Mucosa of stomach (tissue), 1 donor: ENCODE measurements at regions not wholly inside any gene's neighbourhood (a gene's known extent, or its start where the extent isn't known, plus 50 kb on each side); places are given as distances from the start of the nearest gene placed in this dataset.

Source experiments
- H3K27me3 ChIP-seq: one replicate; pipeline ENCODE4 v1.7.0; 2013; ENCODE audit warnings: mild to moderate bottlenecking, low read length; ENCODE audit not compliant: control insufficient read depth, insufficient read depth
- H3K36me3 ChIP-seq: one replicate; pipeline ENCODE4 v1.7.0; 2013; ENCODE audit warnings: low read length; ENCODE audit not compliant: control insufficient read depth, insufficient read depth
- H3K4me1 ChIP-seq: one replicate; pipeline ENCODE4 v1.7.0; 2013; ENCODE audit warnings: mild to moderate bottlenecking, low read length; ENCODE audit not compliant: control insufficient read depth, insufficient read depth
- H3K4me3 ChIP-seq: one replicate; pipeline ENCODE4 v1.7.0; 2013; ENCODE audit warnings: low read length
- H3K9ac ChIP-seq: one replicate; pipeline ENCODE4 v1.7.0; 2013; ENCODE audit warnings: mild to moderate bottlenecking, low read length, moderate library complexity
- H3K9me3 ChIP-seq: one replicate; pipeline ENCODE4 v1.7.0; 2013; ENCODE audit warnings: mild to moderate bottlenecking, low read length, moderate library complexity; ENCODE audit not compliant: control insufficient read depth
- donor health status: Pancreatic carcinoma.

GRCh38 chr18:10332452-10332851, 122.0 kb upstream of the APCDD1 start:
- Histone ChIP-seq H3K27me3 (no peaks in the 10 kb centered on the region), H3K36me3 (no peaks in the 10 kb centered on the region), H3K9ac (no peak overlapping the region), H3K4me3 (no peak overlapping the region), H3K9me3 (no peaks in the 10 kb centered on the region), H3K4me1 (no peaks in the 10 kb centered on the region)

GRCh38 chr18:10336749-10337350, 117.6 kb upstream of the APCDD1 start:
- Histone ChIP-seq H3K36me3 (no peaks in the 10 kb centered on the region), H3K4me3 (no peak overlapping the region), H3K27me3 (no peaks in the 10 kb centered on the region), H3K4me1 (no peaks in the 10 kb centered on the region), H3K9me3 (no peaks in the 10 kb centered on the region), H3K9ac (no peak overlapping the region)

GRCh38 chr18:10340821-10341220, 113.6 kb upstream of the APCDD1 start:
- no peak overlapping the region for H3K4me3 ChIP-seq
- H3K9ac ChIP-seq = no peak overlapping the region
- no peaks in the 10 kb centered on the region for H3K9me3 ChIP-seq
- H3K36me3 ChIP-seq = no peaks in the 10 kb centered on the region
- no peaks in the 10 kb centered on the region for H3K4me1 ChIP-seq
- H3K27me3 ChIP-seq = no peaks in the 10 kb centered on the region

GRCh38 chr18:10343778-10344177, 110.7 kb upstream of the APCDD1 start:
- H3K9me3 ChIP-seq = no peaks in the 10 kb centered on the region
- H3K4me1 ChIP-seq = no peaks in the 10 kb centered on the region
- no peaks in the 10 kb centered on the region for H3K36me3 ChIP-seq
- H3K27me3 ChIP-seq = no peaks in the 10 kb centered on the region
- H3K4me3 ChIP-seq = no peak overlapping the region
- no peak overlapping the region for H3K9ac ChIP-seq

- Histone ChIP-seq H3K27me3 (no peaks in the 10 kb centered on the region), H3K9me3 (no peaks in the 10 kb centered on the region), H3K4me3 (no peak overlapping the region), H3K4me1 (no peaks in the 10 kb centered on the region), H3K36me3 (no peaks in the 10 kb centered on the region), H3K9ac (no peak overlapping the region)
Measured at GRCh38 chr18:10346749-10347415, 107.6 kb upstream of the APCDD1 start.

- peaks cover 6% of the 10 kb centered on the region for H3K4me1 ChIP-seq
- no peaks in the 10 kb centered on the region for H3K36me3 ChIP-seq
- no peaks in the 10 kb centered on the region for H3K9me3 ChIP-seq
- H3K4me3 ChIP-seq = no peak overlapping the region
- no peak overlapping the region for H3K9ac ChIP-seq
- no peaks in the 10 kb centered on the region for H3K27me3 ChIP-seq
Measured at GRCh38 chr18:10349561-10349960, 104.9 kb upstream of the APCDD1 start.

- Histone ChIP-seq H3K27me3 (no peaks in the 10 kb centered on the region), H3K4me1 (peaks cover 6% of the 10 kb centered on the region), H3K9me3 (no peaks in the 10 kb centered on the region), H3K36me3 (no peaks in the 10 kb centered on the region), H3K4me3 (no peak overlapping the region), H3K9ac (no peak overlapping the region)
Measured at GRCh38 chr18:10350661-10351060, 103.8 kb upstream of the APCDD1 start.

- Histone ChIP-seq H3K27me3 (no peaks in the 10 kb centered on the region), H3K36me3 (no peaks in the 10 kb centered on the region), H3K9ac (no peak overlapping the region), H3K4me1 (peaks cover 6% of the 10 kb centered on the region), H3K4me3 (no peak overlapping the region), H3K9me3 (no peaks in the 10 kb centered on the region)
Measured at GRCh38 chr18:10351219-10351818, 103.1 kb upstream of the APCDD1 start.

GRCh38 chr18:10351858-10352257, 102.6 kb upstream of the APCDD1 start:
- H3K4me3 ChIP-seq = no peak overlapping the region
- no peaks in the 10 kb centered on the region for H3K36me3 ChIP-seq
- H3K9ac ChIP-seq = no peak overlapping the region
- peaks cover 2% of the 10 kb centered on the region for H3K9me3 ChIP-seq
- H3K27me3 ChIP-seq = no peaks in the 10 kb centered on the region
- H3K4me1 ChIP-seq = peaks cover 6% of the 10 kb centered on the region

- Histone ChIP-seq H3K27me3 (no peaks in the 10 kb centered on the region), H3K9ac (no peak overlapping the region), H3K36me3 (no peaks in the 10 kb centered on the region), H3K4me3 (no peak overlapping the region), H3K9me3 (peaks cover 7% of the 10 kb centered on the region), H3K4me1 (peaks cover 6% of the 10 kb centered on the region)
Measured at GRCh38 chr18:10352671-10353070, 101.8 kb upstream of the APCDD1 start.

GRCh38 chr18:10353791-10354190, 100.6 kb upstream of the APCDD1 start:
- Histone ChIP-seq H3K4me1 (peaks cover 6% of the 10 kb centered on the region), H3K27me3 (no peaks in the 10 kb centered on the region), H3K9me3 (peaks cover 7% of the 10 kb centered on the region), H3K9ac (no peak overlapping the region), H3K36me3 (no peaks in the 10 kb centered on the region), H3K4me3 (no peak overlapping the region)

GRCh38 chr18:10354241-10354811, 100.1 kb upstream of the APCDD1 start:
- Histone ChIP-seq H3K27me3 (no peaks in the 10 kb centered on the region), H3K4me3 (no peak overlapping the region), H3K4me1 (peaks cover 6% of the 10 kb centered on the region), H3K9ac (no peak overlapping the region), H3K9me3 (peaks cover 7% of the 10 kb centered on the region), H3K36me3 (no peaks in the 10 kb centered on the region)
